ENCODE measurements at regions not wholly inside any gene's neighbourhood (a gene's known extent, or its start where the extent isn't known, plus 50 kb on each side); places are given as distances from the start of the nearest gene placed in this dataset.

GRCh38 chr2:155190342-155190741 lies 491.8 kb downstream of the KCNJ3 start:
- TF ChIP-seq CTCF (conservative IDR thresholded peaks at IDR 0.05; ENCODE audit: low read depth, low read length) (no peak), POLR2A (IDR thresholded peaks at IDR 0.05; ENCODE audit: low read depth, low read length) (no peak), MXI1 (IDR thresholded peaks at IDR 0.05; ENCODE audit: borderline replicate concordance, low read depth, low read length) (no peak), RFX5 (IDR thresholded peaks at IDR 0.05; ENCODE audit: low read depth, low read length) (no peak)

All from IMR-90 (cell line).